Frontal cortex (tissue), 3 donors: ENCODE measurements at regions not wholly inside any gene's neighbourhood (a gene's known extent, or its start where the extent isn't known, plus 50 kb on each side); places are given as distances from the start of the nearest gene placed in this dataset.

Experiments
- DNase-seq, 2 donors: peaks; one replicate each; pipeline ENCODE4 v3.0.0; 2012; ENCODE audit warnings: low spot score in 2 of 2
- FAIRE-seq: peaks from 2 replicates; lab custom pipeline; 2012; peaks lifted over from hg19 to GRCh38; lab: Jason Lieb, UNC
- donor health status: control.
- donor health status: control.
- donor health status: control.

GRCh38 chr7:156461881-156462665 is 178.5 kb upstream of the RNF32 start:
- no peak for FAIRE-seq

GRCh38 chr7:156460858-156461627 is 179.5 kb upstream of the RNF32 start:
- no peak for FAIRE-seq
- DNase-seq = no peak

More at GRCh38 chr7:156461881-156462665, 178.5 kb upstream of the RNF32 start:
- DNase-seq = no peak

- no peak for DNase-seq
- FAIRE-seq = no peak
Observed at GRCh38 chr7:156459582-156459981, 181.0 kb upstream of the RNF32 start.

GRCh38 chr7:156459067-156459466 is 181.5 kb upstream of the RNF32 start:
- no peak for FAIRE-seq

GRCh38 chr7:156458011-156458410 is 182.6 kb upstream of the RNF32 start:
- no peak for DNase-seq
- no peak for FAIRE-seq

More at GRCh38 chr7:156459067-156459466, 181.5 kb upstream of the RNF32 start:
- no peak for DNase-seq

GRCh38 chr7:156456503-156457115 is 184.0 kb upstream of the RNF32 start:
- FAIRE-seq (no peak), DNase-seq (no peak)

GRCh38 chr7:156456032-156456431 is 184.5 kb upstream of the RNF32 start:
- no peak for FAIRE-seq
- no peak for DNase-seq

- no peak for FAIRE-seq
- no peak for DNase-seq
Observed at GRCh38 chr7:156450473-156450872, 190.1 kb upstream of the RNF32 start.

GRCh38 chr7:156448918-156449317 is 191.7 kb upstream of the RNF32 start:
- DNase-seq = no peak
- FAIRE-seq = no peak

- FAIRE-seq = no peak
Observed at GRCh38 chr7:156446990-156447389, 193.6 kb upstream of the RNF32 start.

GRCh38 chr7:156445997-156446761 is 194.4 kb upstream of the RNF32 start:
- FAIRE-seq (no peak), DNase-seq (no peak)

More at GRCh38 chr7:156446990-156447389, 193.6 kb upstream of the RNF32 start:
- DNase-seq = no peak

GRCh38 chr7:156442516-156442915 is 198.1 kb upstream of the RNF32 start:
- no peak for DNase-seq
- FAIRE-seq = no peak

GRCh38 chr7:156440456-156440855 is 200.1 kb upstream of the RNF32 start:
- no peak for DNase-seq
- no peak for FAIRE-seq

GRCh38 chr7:156438011-156438410 is 202.6 kb upstream of the RNF32 start:
- DNase-seq (no peak), FAIRE-seq (no peak)

- DNase-seq (no peak), FAIRE-seq (no peak)
Observed at GRCh38 chr7:156437021-156437614, 203.5 kb upstream of the RNF32 start.

GRCh38 chr7:156435486-156436231 is 204.9 kb upstream of the RNF32 start:
- DNase-seq (no peak), FAIRE-seq (peak; percentile 92)

GRCh38 chr7:156434706-156435105 is 205.9 kb upstream of the RNF32 start:
- FAIRE-seq (no peak), DNase-seq (no peak)

GRCh38 chr7:156432018-156432417 is 208.6 kb upstream of the RNF32 start:
- FAIRE-seq (no peak), DNase-seq (no peak)

GRCh38 chr7:156430109-156430508 is 210.5 kb upstream of the RNF32 start:
- no peak for DNase-seq
- no peak for FAIRE-seq
